Liver (tissue), 3 donors: ENCODE measurements at regions not wholly inside any gene's neighbourhood (a gene's known extent, or its start where the extent isn't known, plus 50 kb on each side); places are given as distances from the start of the nearest gene placed in this dataset.

Experiments
- CTCF ChIP-seq: fragments of 150-350 bp; IDR thresholded peaks from 2 replicates; pipeline ENCODE4 v1.5.1; 2017; ENCODE audit warnings: improper control_type of control experiment, low read depth, low read length; ENCODE audit not compliant: missing input control
- EGR1 ChIP-seq, 2 donors: IDR thresholded peaks; 2 replicates each; pipeline ENCODE4 v1.6.1; 2016 to 2018; ENCODE audit warnings: antibody characterized with exemption in 2 of 2, low read depth in 2 of 2
- GABPA ChIP-seq, 2 donors: IDR thresholded peaks in 1 of 2; conservative IDR thresholded peaks in 1 of 2; 2 replicates each; pipeline ENCODE4 v1.6.1; 2016; ENCODE audit warnings: antibody characterized with exemption in 2 of 2, mild to moderate bottlenecking in 1 of 2, moderate library complexity in 1 of 2
- JUND ChIP-seq, 2 donors: IDR thresholded peaks; 2 replicates each; pipeline ENCODE4 v1.6.1; 2016; ENCODE audit warnings: antibody characterized with exemption in 2 of 2
- MAX ChIP-seq: IDR thresholded peaks from 2 replicates; pipeline ENCODE4 v1.6.1; 2016; ENCODE audit warnings: antibody characterized with exemption
- SP1 ChIP-seq: IDR thresholded peaks from 2 replicates; pipeline ENCODE4 v1.6.1; 2018; ENCODE audit warnings: antibody characterized with exemption, mild to moderate bottlenecking
- TAF1 ChIP-seq: conservative IDR thresholded peaks from 2 replicates; pipeline ENCODE4 v1.6.1; 2016; ENCODE audit warnings: antibody characterized with exemption, mild to moderate bottlenecking
- TF ChIP-seq, protein P1 (sequence below): IDR thresholded peaks from 2 replicates; pipeline ENCODE4 v1.6.1; 2016; ENCODE audit warnings: antibody characterized with exemption
- TF ChIP-seq, protein P2 (sequence below): IDR thresholded peaks from 2 replicates; pipeline ENCODE4 v1.6.1; 2016; ENCODE audit warnings: antibody characterized with exemption, mild to moderate bottlenecking
- TF ChIP-seq, protein P3 (sequence below): IDR thresholded peaks from 2 replicates; pipeline ENCODE4 v1.6.1; 2016; ENCODE audit warnings: antibody characterized with exemption
- donor health status: healthy.
- donor health status: healthy.

DNA sequence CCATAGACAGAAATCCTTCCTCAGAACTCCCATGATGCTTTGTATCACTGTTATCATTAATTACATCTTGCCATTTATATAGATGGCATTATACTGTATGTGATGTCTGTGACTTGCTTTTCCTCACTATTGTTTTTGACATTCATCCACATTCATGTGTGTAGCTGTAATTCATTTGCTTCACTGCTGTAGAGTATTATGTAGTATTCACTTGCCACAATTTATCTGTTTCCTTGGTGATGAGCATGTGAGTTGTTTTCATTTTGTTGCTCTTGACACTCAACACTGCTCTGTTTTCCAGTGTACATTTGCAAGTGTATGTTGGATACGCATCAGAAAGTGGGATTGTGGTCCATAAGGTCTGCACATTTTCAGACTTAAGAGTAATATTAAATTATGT is 328.6 kb upstream of the C11orf87 start:
- TF ChIP-seq CTCF (no peak), MAX (no peak), SP1 (no peak), GABPA (IDR thresholded peaks at IDR 0.05 in 1 of 2, conservative IDR thresholded peaks at IDR 0.05 in 1 of 2) (no peak), EGR1 (IDR thresholded peaks at IDR 0.05; ENCODE audit: low read depth in 2 of 2) (no peak), TAF1 (no peak), JUND (IDR thresholded peaks at IDR 0.05) (no peak)
- TF ChIP-seq, protein P1, sequence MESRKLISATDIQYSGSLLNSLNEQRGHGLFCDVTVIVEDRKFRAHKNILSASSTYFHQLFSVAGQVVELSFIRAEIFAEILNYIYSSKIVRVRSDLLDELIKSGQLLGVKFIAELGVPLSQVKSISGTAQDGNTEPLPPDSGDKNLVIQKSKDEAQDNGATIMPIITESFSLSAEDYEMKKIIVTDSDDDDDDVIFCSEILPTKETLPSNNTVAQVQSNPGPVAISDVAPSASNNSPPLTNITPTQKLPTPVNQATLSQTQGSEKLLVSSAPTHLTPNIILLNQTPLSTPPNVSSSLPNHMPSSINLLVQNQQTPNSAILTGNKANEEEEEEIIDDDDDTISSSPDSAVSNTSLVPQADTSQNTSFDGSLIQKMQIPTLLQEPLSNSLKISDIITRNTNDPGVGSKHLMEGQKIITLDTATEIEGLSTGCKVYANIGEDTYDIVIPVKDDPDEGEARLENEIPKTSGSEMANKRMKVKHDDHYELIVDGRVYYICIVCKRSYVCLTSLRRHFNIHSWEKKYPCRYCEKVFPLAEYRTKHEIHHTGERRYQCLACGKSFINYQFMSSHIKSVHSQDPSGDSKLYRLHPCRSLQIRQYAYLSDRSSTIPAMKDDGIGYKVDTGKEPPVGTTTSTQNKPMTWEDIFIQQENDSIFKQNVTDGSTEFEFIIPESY = no peak
- TF ChIP-seq, protein P2, sequence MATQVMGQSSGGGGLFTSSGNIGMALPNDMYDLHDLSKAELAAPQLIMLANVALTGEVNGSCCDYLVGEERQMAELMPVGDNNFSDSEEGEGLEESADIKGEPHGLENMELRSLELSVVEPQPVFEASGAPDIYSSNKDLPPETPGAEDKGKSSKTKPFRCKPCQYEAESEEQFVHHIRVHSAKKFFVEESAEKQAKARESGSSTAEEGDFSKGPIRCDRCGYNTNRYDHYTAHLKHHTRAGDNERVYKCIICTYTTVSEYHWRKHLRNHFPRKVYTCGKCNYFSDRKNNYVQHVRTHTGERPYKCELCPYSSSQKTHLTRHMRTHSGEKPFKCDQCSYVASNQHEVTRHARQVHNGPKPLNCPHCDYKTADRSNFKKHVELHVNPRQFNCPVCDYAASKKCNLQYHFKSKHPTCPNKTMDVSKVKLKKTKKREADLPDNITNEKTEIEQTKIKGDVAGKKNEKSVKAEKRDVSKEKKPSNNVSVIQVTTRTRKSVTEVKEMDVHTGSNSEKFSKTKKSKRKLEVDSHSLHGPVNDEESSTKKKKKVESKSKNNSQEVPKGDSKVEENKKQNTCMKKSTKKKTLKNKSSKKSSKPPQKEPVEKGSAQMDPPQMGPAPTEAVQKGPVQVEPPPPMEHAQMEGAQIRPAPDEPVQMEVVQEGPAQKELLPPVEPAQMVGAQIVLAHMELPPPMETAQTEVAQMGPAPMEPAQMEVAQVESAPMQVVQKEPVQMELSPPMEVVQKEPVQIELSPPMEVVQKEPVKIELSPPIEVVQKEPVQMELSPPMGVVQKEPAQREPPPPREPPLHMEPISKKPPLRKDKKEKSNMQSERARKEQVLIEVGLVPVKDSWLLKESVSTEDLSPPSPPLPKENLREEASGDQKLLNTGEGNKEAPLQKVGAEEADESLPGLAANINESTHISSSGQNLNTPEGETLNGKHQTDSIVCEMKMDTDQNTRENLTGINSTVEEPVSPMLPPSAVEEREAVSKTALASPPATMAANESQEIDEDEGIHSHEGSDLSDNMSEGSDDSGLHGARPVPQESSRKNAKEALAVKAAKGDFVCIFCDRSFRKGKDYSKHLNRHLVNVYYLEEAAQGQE = no peak
- TF ChIP-seq, protein P3, sequence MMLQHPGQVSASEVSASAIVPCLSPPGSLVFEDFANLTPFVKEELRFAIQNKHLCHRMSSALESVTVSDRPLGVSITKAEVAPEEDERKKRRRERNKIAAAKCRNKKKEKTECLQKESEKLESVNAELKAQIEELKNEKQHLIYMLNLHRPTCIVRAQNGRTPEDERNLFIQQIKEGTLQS = no peak
